PFSK-1 (cell line): ENCODE measurements at regions not wholly inside any gene's neighbourhood (a gene's known extent, or its start where the extent isn't known, plus 50 kb on each side); places are given as distances from the start of the nearest gene placed in this dataset.

Source experiments
- FOXP2 ChIP-seq: optimal IDR thresholded peaks from 2 replicates; pipeline ENCODE3; 2011; ENCODE audit warnings: borderline replicate concordance, control low read depth, inconsistent platforms; ENCODE audit not compliant: insufficient read depth; ENCODE audit errors: extremely low read length, extremely low read depth
- POLR2AphosphoS5 ChIP-seq: IDR thresholded peaks from 2 replicates; pipeline ENCODE4 v1.6.1; 2012; ENCODE audit warnings: low read depth, mild to moderate bottlenecking, control low read depth, low read length, moderate library complexity
- SIN3A ChIP-seq: IDR thresholded peaks from 2 replicates; pipeline ENCODE4 v1.6.1; 2012; ENCODE audit warnings: mild to moderate bottlenecking, low read length, moderate library complexity, borderline replicate concordance; ENCODE audit not compliant: insufficient read depth
- TAF1 ChIP-seq: IDR thresholded peaks from 2 replicates; pipeline ENCODE4 v1.6.1; 2012; ENCODE audit warnings: low read length, control low read depth, borderline replicate concordance; ENCODE audit not compliant: insufficient read depth
- TF ChIP-seq, protein P1 (sequence below), 2 experiments: IDR thresholded peaks; 2 replicates each; pipeline versions ENCODE4 v1.6.1 to v1.8.0; 2011 to 2012; ENCODE audit warnings: low read depth in 2 of 2, low read length in 2 of 2, control low read depth in 1 of 2, inconsistent platforms in 1 of 2, mild to moderate bottlenecking in 1 of 2, moderate library complexity in 1 of 2; ENCODE audit not compliant: insufficient read depth in 1 of 2

- no peak for TF ChIP-seq SIN3A
- no peak for TF ChIP-seq POLR2AphosphoS5
- TF ChIP-seq, protein P1, sequence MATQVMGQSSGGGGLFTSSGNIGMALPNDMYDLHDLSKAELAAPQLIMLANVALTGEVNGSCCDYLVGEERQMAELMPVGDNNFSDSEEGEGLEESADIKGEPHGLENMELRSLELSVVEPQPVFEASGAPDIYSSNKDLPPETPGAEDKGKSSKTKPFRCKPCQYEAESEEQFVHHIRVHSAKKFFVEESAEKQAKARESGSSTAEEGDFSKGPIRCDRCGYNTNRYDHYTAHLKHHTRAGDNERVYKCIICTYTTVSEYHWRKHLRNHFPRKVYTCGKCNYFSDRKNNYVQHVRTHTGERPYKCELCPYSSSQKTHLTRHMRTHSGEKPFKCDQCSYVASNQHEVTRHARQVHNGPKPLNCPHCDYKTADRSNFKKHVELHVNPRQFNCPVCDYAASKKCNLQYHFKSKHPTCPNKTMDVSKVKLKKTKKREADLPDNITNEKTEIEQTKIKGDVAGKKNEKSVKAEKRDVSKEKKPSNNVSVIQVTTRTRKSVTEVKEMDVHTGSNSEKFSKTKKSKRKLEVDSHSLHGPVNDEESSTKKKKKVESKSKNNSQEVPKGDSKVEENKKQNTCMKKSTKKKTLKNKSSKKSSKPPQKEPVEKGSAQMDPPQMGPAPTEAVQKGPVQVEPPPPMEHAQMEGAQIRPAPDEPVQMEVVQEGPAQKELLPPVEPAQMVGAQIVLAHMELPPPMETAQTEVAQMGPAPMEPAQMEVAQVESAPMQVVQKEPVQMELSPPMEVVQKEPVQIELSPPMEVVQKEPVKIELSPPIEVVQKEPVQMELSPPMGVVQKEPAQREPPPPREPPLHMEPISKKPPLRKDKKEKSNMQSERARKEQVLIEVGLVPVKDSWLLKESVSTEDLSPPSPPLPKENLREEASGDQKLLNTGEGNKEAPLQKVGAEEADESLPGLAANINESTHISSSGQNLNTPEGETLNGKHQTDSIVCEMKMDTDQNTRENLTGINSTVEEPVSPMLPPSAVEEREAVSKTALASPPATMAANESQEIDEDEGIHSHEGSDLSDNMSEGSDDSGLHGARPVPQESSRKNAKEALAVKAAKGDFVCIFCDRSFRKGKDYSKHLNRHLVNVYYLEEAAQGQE (IDR thresholded peaks at IDR 0.05; ENCODE audit: insufficient read depth in 1 of 2, low read depth in 2 of 2, low read length in 2 of 2), result no peak
- TF ChIP-seq FOXP2, result no peak
- TF ChIP-seq TAF1, result no peak
Observed at GRCh38 chr11:38256436-38256835, 1658.4 kb upstream of the RAG2 start.

DNA sequence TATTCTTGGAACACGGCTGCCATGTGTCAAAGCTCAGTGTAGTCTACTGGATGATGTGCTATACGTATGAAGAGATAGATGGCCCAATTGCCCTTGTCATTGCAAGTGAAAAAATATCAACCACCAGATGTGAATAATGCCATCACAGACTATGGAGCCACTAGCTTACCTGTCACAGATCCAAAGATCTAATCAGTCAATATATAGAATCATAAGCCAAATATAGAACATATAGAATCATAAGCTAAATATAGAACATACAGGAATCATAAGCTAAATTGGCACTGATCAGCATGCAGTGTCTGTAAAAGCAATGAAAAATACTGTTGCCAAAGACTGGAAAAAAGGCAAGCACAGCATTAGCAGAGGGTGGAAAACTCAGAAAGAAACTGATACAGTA lies 1656.9 kb upstream of the RAG2 start:
- TF ChIP-seq, protein P1 (IDR thresholded peaks at IDR 0.05; ENCODE audit: insufficient read depth in 1 of 2, low read depth in 2 of 2, low read length in 2 of 2), result no peak
- TF ChIP-seq TAF1, result no peak
- no peak for TF ChIP-seq FOXP2
- TF ChIP-seq POLR2AphosphoS5, result no peak
- TF ChIP-seq SIN3A, result no peak

- TF ChIP-seq SIN3A (no peak), TAF1 (no peak), FOXP2 (no peak), POLR2AphosphoS5 (no peak)
- TF ChIP-seq, protein P1 (IDR thresholded peaks at IDR 0.05; ENCODE audit: insufficient read depth in 1 of 2, low read depth in 2 of 2, low read length in 2 of 2), result no peak
Observed at GRCh38 chr11:38252620-38253019, 1654.6 kb upstream of the RAG2 start.

GRCh38 chr11:38246451-38246850 lies 1648.4 kb upstream of the RAG2 start:
- TF ChIP-seq FOXP2 (no peak), TAF1 (no peak), POLR2AphosphoS5 (no peak), SIN3A (no peak)
- TF ChIP-seq, protein P1 (IDR thresholded peaks at IDR 0.05; ENCODE audit: insufficient read depth in 1 of 2, low read depth in 2 of 2, low read length in 2 of 2), result no peak

GRCh38 chr11:38226684-38227083 lies 1628.6 kb upstream of the RAG2 start:
- TF ChIP-seq FOXP2 (no peak), TAF1 (no peak), POLR2AphosphoS5 (no peak), SIN3A (no peak)
